Panc1 (cell line): ENCODE measurements at regions not wholly inside any gene's neighbourhood (a gene's known extent, or its start where the extent isn't known, plus 50 kb on each side); places are given as distances from the start of the nearest gene placed in this dataset.

Source experiments
- ATAC-seq: fragments of 200-7000 bp; cut with Tn5 transposase; 2 replicates; pipeline ENCODE4 v1.9.1; 2020; ENCODE audit warnings: mild to moderate bottlenecking, moderate library complexity
- BruUV-seq: library from RNA; stranded (reverse); fragments of 400-500 nt; replicated peaks from 2 replicates; lab custom pipeline; 2021; lab: Mats Ljungman, UMichigan
- CTCF ChIA-PET: fragments of 300-600 bp; sonication (Branson Sonifier 250); formaldehyde crosslinking; loops from one replicate; lab custom pipeline; 2022; ENCODE audit warnings: antibody characterized with exemption; lab: Charles Lee
- POLR2A ChIA-PET: fragments of 300-600 bp; sonication (Branson Sonifier 250); formaldehyde crosslinking; loops from one replicate; lab custom pipeline; 2022; ENCODE audit warnings: antibody characterized with exemption; lab: Charles Lee
- DNase-seq: peaks from one replicate; pipeline ENCODE4 v3.0.0-alpha.2; 2010; ENCODE audit warnings: low read depth, low spot score
- H3K27ac ChIP-seq: 2 replicates; pipeline ENCODE4 v1.5.1; 2011; ENCODE audit warnings: mild to moderate bottlenecking, low read length, inconsistent platforms
- H3K27me3 ChIP-seq: fragments of 200-500 bp; sonication (Bioruptor generic); 2 replicates; pipeline ENCODE4 v1.6.0; 2014; ENCODE audit warnings: low read length, inconsistent platforms; ENCODE audit not compliant: control insufficient read depth, insufficient read depth
- H3K36me3 ChIP-seq: fragments of 200-500 bp; sonication (Bioruptor generic); 2 replicates; pipeline ENCODE4 v1.5.1; 2014; ENCODE audit warnings: inconsistent platforms, mild to moderate bottlenecking, low read length, moderate library complexity; ENCODE audit not compliant: control insufficient read depth, insufficient read depth
- H3K4me1 ChIP-seq: 2 replicates; pipeline ENCODE4 v1.5.1; 2011; ENCODE audit warnings: inconsistent platforms, mild to moderate bottlenecking, low read length, moderate library complexity; ENCODE audit not compliant: control insufficient read depth, insufficient read depth
- H3K4me3 ChIP-seq, 2 experiments: 2 replicates each; pipeline ENCODE4 v1.5.1; 2011 to 2012; ENCODE audit warnings: low read depth in 2 of 2, low read length in 2 of 2, mild to moderate bottlenecking in 2 of 2, inconsistent platforms in 1 of 2, moderate library complexity in 1 of 2
- H3K9me3 ChIP-seq: fragments of 200-500 bp; sonication (Bioruptor generic); 2 replicates; pipeline ENCODE4 v1.5.1; 2014; ENCODE audit warnings: low read depth, mild to moderate bottlenecking, inconsistent platforms, low read length, moderate library complexity; ENCODE audit not compliant: control insufficient read depth, insufficient read depth
- POLR2AphosphoS5 ChIP-seq: IDR thresholded peaks from 2 replicates; pipeline ENCODE4 v1.6.1; 2012; ENCODE audit warnings: mild to moderate bottlenecking, low read depth, low read length, moderate library complexity
- SIN3A ChIP-seq: IDR thresholded peaks from 2 replicates; pipeline ENCODE4 v1.6.1; 2012; ENCODE audit warnings: low read depth, mild to moderate bottlenecking, low read length, moderate library complexity, borderline replicate concordance; ENCODE audit not compliant: insufficient read depth
- TCF7L2 ChIP-seq: IDR thresholded peaks from 2 replicates; pipeline ENCODE4 v1.6.1; 2011; ENCODE audit warnings: mild to moderate bottlenecking, low read depth, low read length, inconsistent platforms
- in situ Hi-C: cut with HindIII; loops from 2 replicates; pipeline ENCODE4 v1.10.0; 2016; ENCODE audit warnings: low sequenced_read_pairs, low pct_unique_long_range_greater_than_20kb
- intact Hi-C: fragments of 100-400 bp; cut with micrococcal nuclease; formaldehyde crosslinking; loops from one replicate; pipeline ENCODE4 v1.10.0; 2022; ENCODE audit not compliant: unreplicated experiment
- TF ChIP-seq, protein P1 (sequence below), 2 experiments: IDR thresholded peaks; 2 replicates each; pipeline ENCODE4 v1.6.1; 2011 to 2012; ENCODE audit warnings: low read depth in 2 of 2, control low read depth in 1 of 2, low read length in 1 of 2, mild to moderate bottlenecking in 1 of 2, moderate library complexity in 1 of 2; ENCODE audit not compliant: insufficient read depth in 1 of 2
- TF ChIP-seq, protein P2 (sequence below): fragments of 450-650 bp; IDR thresholded peaks from 2 replicates; pipeline ENCODE4 v1.5.1; 2017; ENCODE audit warnings: mild to moderate bottlenecking

DNA sequence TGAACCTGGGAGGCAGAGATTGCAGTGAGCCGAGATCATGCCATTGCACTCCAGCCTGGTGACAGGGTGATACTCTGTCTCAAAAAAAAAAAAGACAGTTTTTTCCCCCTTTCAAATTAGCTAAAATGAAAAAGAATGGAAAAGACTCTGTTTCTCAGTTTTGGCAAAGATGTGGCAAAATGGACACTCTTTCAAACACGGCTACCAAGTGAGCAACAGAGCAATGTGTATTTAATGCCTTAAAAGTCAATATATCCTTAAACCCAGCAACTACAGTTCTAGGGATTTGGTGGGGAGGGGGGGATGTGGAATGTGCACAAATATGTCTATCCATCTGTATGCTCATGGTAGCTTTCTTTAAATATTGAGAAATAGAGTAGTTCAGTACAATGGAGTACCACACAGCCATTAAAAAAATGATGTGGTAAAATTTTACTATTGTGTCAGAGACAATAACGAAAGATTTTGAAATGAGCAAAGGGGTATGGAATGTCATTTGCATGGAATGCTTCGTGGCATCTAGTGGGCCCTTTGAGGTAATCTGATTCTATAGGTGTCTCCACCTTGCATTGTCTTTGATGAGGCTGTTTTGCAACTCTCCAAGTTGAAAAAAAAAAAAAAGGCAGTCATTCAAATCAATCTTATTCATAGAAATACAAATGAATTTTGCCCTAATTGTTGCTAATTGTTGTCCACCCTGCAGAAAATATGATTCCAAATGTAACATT is 108.1 kb downstream of the AXIN2 start:
- in situ Hi-C loops, result no loop called here
- no peak for DNase-seq
- intact Hi-C loops, result no loop called here
- ChIA-PET CTCF (no interaction called here), POLR2A (no interaction called here)
- BruUV-seq, result no TSS peak
- H3K4me1 ChIP-seq, result no peaks in the 10 kb centered on the region
- ATAC-seq, result no peak
- no peaks in the 10 kb centered on the region for H3K9me3 ChIP-seq
- H3K27me3 ChIP-seq, result 0 out of 2 replicates have a peak, but pooled peaks cover 2% of the 10 kb centered on the region
- no peak overlapping the region for H3K4me3 ChIP-seq
- no peaks in the 10 kb centered on the region for H3K36me3 ChIP-seq
- TF ChIP-seq POLR2AphosphoS5, result no peak
- no peak for TF ChIP-seq TCF7L2
- TF ChIP-seq SIN3A, result no peak
- TF ChIP-seq, protein P1, sequence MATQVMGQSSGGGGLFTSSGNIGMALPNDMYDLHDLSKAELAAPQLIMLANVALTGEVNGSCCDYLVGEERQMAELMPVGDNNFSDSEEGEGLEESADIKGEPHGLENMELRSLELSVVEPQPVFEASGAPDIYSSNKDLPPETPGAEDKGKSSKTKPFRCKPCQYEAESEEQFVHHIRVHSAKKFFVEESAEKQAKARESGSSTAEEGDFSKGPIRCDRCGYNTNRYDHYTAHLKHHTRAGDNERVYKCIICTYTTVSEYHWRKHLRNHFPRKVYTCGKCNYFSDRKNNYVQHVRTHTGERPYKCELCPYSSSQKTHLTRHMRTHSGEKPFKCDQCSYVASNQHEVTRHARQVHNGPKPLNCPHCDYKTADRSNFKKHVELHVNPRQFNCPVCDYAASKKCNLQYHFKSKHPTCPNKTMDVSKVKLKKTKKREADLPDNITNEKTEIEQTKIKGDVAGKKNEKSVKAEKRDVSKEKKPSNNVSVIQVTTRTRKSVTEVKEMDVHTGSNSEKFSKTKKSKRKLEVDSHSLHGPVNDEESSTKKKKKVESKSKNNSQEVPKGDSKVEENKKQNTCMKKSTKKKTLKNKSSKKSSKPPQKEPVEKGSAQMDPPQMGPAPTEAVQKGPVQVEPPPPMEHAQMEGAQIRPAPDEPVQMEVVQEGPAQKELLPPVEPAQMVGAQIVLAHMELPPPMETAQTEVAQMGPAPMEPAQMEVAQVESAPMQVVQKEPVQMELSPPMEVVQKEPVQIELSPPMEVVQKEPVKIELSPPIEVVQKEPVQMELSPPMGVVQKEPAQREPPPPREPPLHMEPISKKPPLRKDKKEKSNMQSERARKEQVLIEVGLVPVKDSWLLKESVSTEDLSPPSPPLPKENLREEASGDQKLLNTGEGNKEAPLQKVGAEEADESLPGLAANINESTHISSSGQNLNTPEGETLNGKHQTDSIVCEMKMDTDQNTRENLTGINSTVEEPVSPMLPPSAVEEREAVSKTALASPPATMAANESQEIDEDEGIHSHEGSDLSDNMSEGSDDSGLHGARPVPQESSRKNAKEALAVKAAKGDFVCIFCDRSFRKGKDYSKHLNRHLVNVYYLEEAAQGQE (IDR thresholded peaks at IDR 0.05; ENCODE audit: insufficient read depth in 1 of 2, low read depth in 2 of 2, low read length in 1 of 2), result no peak
- TF ChIP-seq, protein P2, sequence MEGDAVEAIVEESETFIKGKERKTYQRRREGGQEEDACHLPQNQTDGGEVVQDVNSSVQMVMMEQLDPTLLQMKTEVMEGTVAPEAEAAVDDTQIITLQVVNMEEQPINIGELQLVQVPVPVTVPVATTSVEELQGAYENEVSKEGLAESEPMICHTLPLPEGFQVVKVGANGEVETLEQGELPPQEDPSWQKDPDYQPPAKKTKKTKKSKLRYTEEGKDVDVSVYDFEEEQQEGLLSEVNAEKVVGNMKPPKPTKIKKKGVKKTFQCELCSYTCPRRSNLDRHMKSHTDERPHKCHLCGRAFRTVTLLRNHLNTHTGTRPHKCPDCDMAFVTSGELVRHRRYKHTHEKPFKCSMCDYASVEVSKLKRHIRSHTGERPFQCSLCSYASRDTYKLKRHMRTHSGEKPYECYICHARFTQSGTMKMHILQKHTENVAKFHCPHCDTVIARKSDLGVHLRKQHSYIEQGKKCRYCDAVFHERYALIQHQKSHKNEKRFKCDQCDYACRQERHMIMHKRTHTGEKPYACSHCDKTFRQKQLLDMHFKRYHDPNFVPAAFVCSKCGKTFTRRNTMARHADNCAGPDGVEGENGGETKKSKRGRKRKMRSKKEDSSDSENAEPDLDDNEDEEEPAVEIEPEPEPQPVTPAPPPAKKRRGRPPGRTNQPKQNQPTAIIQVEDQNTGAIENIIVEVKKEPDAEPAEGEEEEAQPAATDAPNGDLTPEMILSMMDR, result no peak
- no peak overlapping the region for H3K27ac ChIP-seq

DNA sequence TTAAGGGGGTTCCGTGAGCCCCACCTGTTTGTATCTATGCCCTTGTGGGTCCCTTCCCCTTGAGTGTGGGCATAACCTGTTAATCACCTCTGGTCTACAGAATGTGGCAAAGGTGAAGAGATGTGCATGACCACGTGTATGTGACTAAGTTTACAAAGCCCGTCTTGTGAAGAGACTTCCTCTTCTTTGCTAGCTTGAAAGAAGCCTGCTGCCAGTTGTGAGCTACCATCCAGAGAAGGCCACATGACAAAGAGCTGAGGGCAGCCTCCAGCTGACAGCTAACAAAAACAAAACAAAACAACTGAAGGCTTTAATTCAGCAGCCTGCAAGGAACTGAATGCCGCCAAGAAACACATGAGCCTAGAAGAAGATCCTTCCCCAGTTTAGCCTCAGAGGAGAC is 112.0 kb downstream of the AXIN2 start:
- Histone ChIP-seq H3K27ac (no peak overlapping the region), H3K4me1 (no peaks in the 10 kb centered on the region), H3K9me3 (no peaks in the 10 kb centered on the region), H3K4me3 (no peak overlapping the region), H3K27me3 (peaks cover 2% of the 10 kb centered on the region; the same call in 1 of the 2 replicates), H3K36me3 (no peaks in the 10 kb centered on the region)
- TF ChIP-seq, protein P1 (IDR thresholded peaks at IDR 0.05; ENCODE audit: insufficient read depth in 1 of 2, low read depth in 2 of 2, low read length in 1 of 2), result no peak
- TF ChIP-seq SIN3A (no peak), TCF7L2 (no peak), POLR2AphosphoS5 (no peak)
- TF ChIP-seq, protein P2, result no peak
- ChIA-PET CTCF (no interaction called here), POLR2A (no interaction called here)
- intact Hi-C loops, result no loop called here
- in situ Hi-C loops, result no loop called here
- no TSS peak for BruUV-seq
- no peak for DNase-seq
- ATAC-seq, result no peak
